NCI-H146 treated with DMSO at 0.1 percent for 48 hours (cell line): ENCODE measurements at regions not wholly inside any gene's neighbourhood (a gene's known extent, or its start where the extent isn't known, plus 50 kb on each side); places are given as distances from the start of the nearest gene placed in this dataset.

ENCODE experiments used
- DNase-seq: peaks from one replicate; lab custom pipeline; 2025; ENCODE audit not compliant: unreplicated experiment; lab: John Stamatoyannopoulos, UW

- no peak for DNase-seq
Measured at GRCh38 chr20:55784036-55784435, 221.3 kb downstream of the CBLN4 start.

DNA sequence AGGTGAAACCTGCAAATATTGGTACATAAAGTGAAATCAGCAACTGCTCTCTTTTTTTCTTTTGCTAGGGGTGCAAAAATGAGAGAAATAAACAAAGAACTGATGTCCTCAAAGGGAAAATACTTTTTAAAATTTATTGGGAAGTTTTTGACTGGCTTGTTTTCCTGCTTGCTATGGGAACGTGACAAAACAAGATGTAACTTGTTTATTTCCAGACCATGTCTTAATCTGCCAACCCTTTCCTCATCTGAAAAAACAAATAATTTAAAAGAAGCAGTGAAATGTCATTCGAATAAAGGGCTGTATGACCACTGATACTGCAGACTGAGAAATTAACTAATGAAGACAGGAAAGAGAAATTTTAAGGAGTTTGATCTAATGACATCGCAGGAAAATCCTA lies 221.9 kb downstream of the CBLN4 start:
- DNase-seq: no peak

DNA sequence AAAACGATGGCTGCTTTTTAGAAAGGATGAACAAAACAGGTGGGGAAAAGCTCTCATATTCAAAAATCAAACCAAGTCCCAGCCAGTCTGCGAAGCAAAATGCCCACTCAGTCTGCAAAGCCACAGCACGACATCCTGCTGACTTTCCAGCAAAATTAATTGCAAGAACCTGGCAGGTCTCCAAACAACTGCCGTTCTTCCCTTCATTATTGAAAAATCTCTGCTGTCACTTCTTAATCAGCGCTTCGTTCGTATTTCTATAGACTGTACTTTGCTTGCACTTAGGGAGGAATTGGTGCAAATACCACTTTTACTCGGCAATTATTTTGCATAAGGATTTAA lies 222.4 kb downstream of the CBLN4 start:
- peak; percentile 15 for DNase-seq

- no peak for DNase-seq
Measured at GRCh38 chr20:55782224-55782911, 223.0 kb downstream of the CBLN4 start.

DNA sequence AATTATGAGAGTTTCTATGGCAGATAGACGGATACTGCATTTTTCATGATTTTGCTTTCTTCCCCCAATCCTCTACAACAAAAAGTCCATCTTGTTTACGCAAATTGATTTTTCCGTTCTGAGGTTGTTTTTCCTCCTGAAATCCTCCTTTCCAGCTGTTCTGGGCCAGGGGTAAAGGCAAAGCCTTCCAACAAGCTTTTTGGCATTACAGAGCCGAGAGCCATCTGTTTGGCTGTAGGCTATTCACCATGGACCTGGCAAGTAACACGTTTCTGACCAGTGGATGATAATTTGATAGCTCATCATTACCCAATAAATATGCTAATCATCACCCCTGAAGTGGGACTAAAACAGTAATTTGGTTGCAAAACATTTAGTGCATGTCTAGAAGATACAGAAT lies 226.5 kb downstream of the CBLN4 start:
- DNase-seq: no peak

GRCh38 chr20:55777641-55778040 lies 227.7 kb downstream of the CBLN4 start:
- DNase-seq: no peak

DNA sequence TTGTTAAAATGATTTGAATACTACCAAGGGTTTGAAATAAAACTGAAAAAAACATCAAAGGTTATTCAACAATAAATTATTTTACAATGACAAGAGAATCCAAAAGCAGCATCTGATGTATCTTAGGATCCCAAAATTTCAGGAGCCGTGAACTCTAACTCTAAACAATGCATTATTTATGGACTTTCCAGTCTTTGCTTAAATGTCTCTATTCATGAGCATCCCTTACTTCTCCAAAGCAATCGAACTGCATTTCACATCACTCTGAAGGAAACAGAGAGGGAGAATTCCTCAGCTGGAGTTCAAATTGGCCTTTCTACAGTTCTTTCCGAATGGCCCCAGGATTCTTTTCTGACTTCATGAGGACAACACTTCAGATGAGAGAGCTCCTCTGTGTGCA lies 229.1 kb downstream of the CBLN4 start:
- no peak for DNase-seq

- no peak for DNase-seq
Measured at GRCh38 chr20:55774628-55775027, 230.7 kb downstream of the CBLN4 start.

DNA sequence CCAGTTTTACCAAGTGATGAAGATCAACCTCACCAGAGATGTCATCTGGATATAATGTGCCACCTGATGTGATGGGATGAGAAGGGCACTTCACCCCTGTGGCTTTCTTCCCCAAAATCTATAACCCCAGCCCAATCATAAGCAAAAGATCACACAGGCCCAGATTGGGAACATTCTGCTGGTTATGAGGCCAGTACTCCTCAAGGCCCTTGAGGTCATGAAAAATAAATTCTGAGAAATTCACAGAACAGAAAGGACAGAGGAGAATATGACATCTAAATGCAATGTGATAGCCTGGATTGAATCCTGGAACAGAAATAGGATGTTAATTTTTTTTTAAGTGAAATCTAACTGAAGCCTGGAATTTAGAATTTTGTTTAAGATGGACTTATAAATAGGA lies 243.5 kb downstream of the CBLN4 start:
- no peak for DNase-seq

GRCh38 chr20:55761100-55761499 lies 244.2 kb downstream of the CBLN4 start:
- no peak for DNase-seq

DNA sequence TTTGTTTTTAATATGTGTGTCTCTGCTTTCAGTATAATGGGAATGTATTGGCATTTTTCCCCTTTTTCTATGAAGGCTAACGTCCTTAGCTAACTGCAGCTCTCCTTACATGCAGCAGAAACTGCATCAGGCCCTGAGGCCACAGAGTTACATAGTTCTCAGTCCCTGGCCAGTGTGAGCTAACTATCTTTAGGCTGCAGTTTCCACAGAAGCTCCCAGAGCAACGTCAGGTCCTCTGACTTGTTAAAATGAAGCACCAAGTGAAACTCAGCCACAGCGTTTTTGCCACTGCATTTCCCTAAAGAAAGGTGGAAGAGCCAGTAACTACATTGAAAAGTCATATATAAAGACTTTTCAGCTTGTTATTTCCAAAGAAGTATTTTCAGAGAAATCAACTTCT lies 244.7 kb downstream of the CBLN4 start:
- no peak for DNase-seq

GRCh38 chr20:55755861-55756260 lies 249.5 kb downstream of the CBLN4 start:
- no peak for DNase-seq

DNA sequence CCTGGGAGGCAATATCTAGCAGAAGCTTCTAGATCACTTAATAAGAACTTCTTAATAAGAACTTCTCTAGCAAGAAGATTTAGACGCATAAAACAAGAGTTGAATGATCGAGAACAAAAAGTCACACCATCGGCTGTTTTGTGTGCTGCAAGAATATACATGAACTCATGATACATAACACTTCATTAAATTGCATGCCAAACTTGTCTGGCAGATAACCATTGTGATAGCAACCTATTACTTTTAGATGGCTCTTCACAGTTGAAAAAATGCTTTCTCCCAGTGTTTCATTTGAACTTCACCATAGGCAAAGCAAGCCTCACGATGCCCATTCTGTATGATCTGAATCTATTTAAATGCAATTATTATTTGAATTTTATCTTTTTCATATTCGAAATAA lies 249.9 kb downstream of the CBLN4 start:
- no peak for DNase-seq

- DNase-seq: no peak
Measured at GRCh38 chr20:55746723-55747122, 258.6 kb downstream of the CBLN4 start.

- no peak for DNase-seq
Measured at GRCh38 chr20:55745840-55746239, 259.5 kb downstream of the CBLN4 start.

GRCh38 chr20:55744896-55745295 lies 260.4 kb downstream of the CBLN4 start:
- DNase-seq: no peak

DNA sequence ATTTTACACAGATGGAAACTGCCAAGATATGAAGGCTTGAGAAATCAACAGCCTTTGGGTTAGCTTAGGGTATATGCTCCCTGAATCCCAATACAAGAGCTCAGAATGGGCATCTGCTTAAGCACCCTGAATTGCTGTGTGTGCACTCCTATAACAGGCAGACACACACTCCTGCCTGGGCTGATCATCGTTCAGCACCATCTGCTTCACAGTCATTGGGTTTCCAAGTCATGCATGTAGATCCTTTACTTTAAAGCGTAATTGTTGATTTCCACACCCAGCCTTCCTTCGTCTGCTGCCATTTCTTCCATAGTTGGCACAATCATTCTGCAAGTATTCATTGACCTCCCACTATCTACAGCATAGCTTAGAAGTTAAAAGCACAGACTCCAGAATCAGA lies 263.5 kb downstream of the CBLN4 start:
- no peak for DNase-seq

GRCh38 chr20:55740076-55740475 lies 265.2 kb downstream of the CBLN4 start:
- DNase-seq: no peak

GRCh38 chr20:55730321-55730720 lies 275.0 kb downstream of the CBLN4 start:
- no peak for DNase-seq

DNA sequence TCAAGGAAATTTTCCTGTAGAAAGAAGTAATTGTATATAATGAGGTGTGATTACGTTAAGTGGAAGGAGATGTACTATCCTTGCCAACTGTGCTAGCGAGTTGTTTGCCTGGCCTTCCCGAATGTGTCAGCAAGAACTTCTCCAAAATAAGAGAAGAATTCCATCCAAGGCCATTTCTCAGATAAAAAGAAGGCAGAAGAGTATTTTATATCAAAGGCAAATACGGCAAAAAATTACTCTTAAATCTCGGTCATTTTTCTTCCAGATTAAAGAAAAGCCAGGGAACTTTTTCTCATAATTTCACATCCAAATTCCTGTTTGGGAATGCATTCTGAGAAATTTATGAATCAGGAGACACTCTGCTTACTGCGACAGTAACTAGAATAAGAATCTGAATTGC lies 290.6 kb downstream of the CBLN4 start:
- no peak for DNase-seq

DNA sequence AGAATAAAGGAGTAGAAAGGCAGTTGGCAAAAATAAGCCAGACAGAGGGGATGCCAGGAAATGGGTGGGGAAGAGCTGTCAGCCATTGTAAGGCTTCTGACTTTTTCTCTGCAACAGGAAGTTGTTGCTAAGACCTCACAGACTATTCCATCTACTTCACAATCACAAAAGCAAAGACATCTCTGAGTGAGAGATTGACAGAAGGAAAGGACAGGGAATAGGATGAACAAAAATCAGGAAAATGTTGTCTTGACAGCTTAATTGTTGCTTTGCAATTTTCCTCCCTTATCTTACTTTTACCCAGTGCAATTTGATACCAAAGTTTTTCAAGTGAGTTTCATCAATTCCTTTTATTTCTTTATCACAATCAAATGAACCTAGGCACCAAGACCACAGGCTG lies 291.2 kb downstream of the CBLN4 start:
- DNase-seq: no peak

GRCh38 chr20:55704458-55704857 lies 300.9 kb downstream of the CBLN4 start:
- no peak for DNase-seq

DNA sequence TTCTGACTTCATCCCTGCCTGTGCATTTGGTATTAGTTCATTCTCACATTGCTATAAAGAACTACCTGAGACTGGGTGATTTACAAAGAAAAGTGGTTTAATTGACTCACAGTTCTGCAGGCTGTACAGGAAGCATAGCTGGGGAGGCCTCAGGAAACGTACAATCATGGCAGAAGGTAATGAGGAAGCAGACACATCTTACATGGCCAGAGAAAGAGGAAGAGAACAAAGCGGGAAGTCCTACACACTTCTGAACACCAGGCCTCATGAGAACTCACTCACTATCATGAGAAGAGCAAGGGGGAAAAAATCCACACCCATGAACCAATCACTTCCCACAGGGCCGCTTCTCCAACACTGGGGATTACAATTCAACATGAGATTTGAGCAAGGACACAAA lies 303.9 kb downstream of the CBLN4 start:
- no peak for DNase-seq

GRCh38 chr20:55696520-55696919 lies 308.8 kb downstream of the CBLN4 start:
- no peak for DNase-seq
